GM21786 (cell line): ENCODE measurements at regions not wholly inside any gene's neighbourhood (a gene's known extent, or its start where the extent isn't known, plus 50 kb on each side); places are given as distances from the start of the nearest gene placed in this dataset.
"Not testable (repeated sequence)": the region's sequence is repeated elsewhere in the genome, so short reads cannot be mapped to it uniquely, and the experiment has no call there.

Experiments used
- ATAC-seq: cut with Tn5 transposase; IDR thresholded peaks from one replicate; pipeline ENCODE4 v1.9.1; 2021; ENCODE audit not compliant: unreplicated experiment

GRCh38 chr2:59761966-59762365 lies 791.5 kb downstream of the BCL11A start:
- ATAC-seq: no peak

GRCh38 chr2:59756150-59756549 lies 797.3 kb downstream of the BCL11A start:
- ATAC-seq: no peak

GRCh38 chr2:59754011-59754735 lies 799.3 kb downstream of the BCL11A start:
- no peak for ATAC-seq

DNA sequence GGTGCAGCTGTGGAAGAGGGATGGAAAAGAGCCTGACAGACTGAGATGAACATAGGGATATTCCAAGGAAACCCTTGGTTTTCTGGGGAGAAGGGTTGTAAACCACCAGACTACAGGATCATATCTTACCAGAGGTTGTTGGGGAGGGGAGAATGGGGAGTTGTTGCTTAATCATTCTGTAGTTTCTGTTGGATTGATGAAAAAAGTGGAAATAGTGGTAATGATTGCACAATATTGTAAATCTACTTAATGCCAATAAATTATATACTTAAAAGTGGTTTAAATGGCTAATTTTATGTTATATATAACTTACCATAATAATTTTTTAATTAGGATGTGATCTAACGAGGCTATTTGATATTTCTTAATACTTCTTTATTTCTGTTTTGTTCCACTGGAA lies 800.9 kb downstream of the BCL11A start:
- no peak for ATAC-seq

- ATAC-seq: no peak
These were observed 801.4 kb downstream of the BCL11A start for GRCh38 chr2:59752071-59752470.

GRCh38 chr2:59751214-59751613 lies 802.2 kb downstream of the BCL11A start:
- ATAC-seq: not testable (repeated sequence)

DNA sequence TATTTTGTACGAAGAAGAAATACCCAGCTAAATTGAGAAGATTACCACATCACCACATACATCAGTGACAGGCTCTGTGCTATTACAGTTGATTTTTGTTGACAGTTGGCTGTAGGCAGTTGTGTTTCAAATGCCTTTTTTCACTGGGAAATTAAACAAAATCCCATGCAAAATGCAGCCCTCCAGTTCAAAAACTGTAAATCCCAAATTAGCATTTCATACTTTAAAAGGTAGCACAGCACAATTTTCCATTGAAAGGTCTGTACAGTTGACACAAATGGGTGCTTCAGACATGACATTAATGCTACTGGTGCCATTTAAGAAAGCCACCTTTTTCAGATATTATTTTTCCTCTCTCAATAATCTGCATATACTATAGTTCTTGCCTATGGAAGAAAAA lies 807.2 kb downstream of the BCL11A start:
- no peak for ATAC-seq

DNA sequence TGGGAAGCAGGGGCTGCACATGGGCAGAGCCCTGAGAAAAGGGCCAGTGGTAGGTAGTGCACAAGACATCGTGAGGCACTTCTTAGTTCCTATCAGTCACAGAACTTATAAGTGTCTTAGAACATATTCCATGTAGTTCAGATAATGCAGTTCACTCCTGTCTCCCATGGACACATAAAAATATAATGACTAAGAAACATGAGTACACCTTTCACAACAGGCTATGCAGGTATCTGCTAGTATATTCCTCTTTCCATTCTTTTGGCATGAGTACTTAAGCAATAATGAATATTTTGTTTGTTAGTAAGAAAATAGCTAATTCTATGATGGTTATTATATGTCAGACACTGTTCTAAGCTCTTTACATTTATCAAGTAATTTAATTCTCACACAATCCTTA lies 808.4 kb downstream of the BCL11A start:
- no peak for ATAC-seq

DNA sequence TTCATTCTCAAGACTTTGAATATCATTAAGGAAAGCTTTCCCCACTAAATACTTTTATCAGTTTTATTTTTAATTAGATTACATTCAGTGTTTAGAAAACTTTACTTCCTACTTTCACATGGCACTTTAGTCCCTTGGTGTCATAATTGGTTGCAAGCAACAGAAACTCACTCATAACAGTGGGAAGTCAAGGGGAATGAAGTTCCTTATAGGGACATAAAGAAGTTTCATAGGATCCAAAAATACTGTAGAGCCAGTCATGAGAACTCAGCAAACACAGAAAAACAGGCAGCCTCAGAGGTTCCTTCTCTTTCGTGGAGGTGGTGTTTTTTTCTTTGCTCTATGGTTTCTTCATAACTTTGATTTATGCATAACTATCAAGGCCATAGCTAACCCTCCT lies 809.0 kb downstream of the BCL11A start:
- ATAC-seq: no peak

DNA sequence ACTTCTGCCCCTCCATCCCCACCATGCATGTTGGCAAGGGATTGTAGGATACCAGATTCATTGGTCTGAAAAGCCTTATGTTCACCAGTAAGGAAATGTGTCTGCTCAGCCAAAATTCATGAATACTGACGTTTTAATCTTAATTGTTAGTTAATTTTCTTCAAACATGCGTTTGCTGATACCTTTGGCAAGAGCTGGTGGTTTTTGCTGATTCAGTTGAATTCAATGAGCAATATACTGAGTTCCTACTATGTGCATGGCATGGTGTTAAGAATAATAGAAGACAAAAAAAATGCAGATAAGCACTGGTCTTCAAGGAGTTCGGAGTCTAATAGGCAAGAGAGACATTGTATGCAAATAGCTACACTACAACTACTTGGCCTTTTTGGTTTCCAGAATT lies 811.6 kb downstream of the BCL11A start:
- ATAC-seq: no peak

DNA sequence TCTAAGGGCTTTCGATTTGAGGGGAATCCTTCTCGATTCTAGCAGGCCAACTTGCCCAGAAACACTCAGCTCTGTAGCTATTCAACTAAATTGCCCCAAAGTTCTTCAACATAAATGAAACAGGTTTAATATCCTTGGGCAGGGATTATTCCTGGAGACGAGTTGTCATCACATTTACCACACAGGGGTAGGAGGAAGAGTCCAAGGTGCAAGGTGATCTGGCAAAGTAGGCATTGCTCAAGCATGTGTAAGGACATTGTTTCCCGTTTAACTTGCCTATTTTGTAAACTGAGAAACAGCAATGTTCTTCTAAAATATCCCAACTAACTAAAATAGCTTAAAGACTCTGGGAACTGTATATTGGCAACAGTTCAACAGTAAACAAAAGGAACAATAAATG lies 814.3 kb downstream of the BCL11A start:
- ATAC-seq: no peak

DNA sequence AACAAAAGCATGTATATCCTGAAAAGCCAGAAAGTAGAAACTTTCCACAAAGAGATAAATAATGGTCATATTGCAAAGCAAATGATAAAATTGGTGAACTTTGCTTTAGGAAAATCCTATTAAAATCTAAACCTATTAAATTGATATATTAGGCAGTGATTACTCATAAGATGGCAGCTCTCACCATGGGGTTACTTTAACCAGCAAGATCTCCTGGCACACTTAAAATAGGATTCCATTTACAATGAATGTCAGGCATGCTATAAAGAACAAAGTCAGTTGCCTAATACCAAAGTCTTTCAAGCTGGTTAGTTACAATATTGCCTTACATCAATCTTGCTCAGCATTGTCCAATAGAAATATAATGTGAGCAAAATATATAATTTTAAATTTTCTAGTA lies 816.2 kb downstream of the BCL11A start:
- no peak for ATAC-seq

- ATAC-seq: no peak
These were observed 818.7 kb downstream of the BCL11A start for GRCh38 chr2:59734743-59735142.

GRCh38 chr2:59733970-59734369 lies 819.5 kb downstream of the BCL11A start:
- no peak for ATAC-seq

DNA sequence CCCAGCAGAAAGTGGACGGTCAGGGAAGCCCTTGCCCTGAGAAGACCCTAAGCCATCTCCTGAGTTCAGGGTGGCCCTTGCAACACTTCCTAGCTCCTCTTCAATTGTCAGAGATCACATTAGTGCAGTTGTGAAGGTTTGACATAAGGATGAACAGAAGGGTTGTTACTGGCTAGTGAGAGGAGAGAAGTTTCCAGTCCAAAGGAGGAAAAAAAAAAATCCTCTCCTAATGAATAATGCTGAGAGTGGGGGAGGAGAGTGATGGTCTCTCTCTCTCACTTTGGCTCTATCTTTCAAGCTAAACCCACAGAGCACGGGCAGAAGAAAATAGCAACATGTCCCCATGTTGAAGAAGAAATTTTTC lies 819.9 kb downstream of the BCL11A start:
- no peak for ATAC-seq

DNA sequence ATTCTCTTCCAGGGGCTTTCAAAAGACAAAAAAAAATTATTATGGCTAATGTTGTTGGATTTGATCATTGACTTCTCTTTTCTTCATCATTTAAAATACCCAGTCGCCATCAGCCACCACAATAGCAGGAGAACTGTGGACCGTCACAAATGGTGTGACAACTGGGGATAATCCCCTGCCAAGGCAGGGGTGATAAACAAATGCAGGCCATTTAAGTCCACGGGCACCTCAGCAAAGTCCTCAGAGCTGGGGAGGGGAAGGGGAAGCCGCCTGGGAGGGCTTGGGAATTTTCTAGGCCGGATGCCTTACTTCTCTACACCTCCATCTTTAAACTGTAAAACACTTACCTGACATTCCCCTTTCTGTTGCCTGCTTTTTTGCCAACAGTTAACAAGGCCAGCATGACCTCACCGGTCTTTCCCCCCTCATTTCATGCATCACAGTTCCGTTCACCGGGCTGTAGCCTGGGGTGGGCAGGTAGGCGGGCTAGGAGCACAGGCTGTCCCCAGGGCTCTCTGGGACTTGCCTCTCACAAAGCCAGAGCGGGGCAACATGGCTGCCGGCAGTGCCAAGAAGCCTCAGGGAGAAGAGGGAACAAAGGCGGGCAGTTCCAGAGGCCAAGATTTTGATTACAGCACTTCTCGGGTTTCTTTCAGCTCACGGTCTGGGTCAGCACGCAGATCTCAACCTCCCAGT lies 820.4 kb downstream of the BCL11A start:
- no peak for ATAC-seq

- no peak for ATAC-seq
These were observed 826.3 kb downstream of the BCL11A start for GRCh38 chr2:59727121-59727590.

- ATAC-seq: peak; percentile 68
These were observed 827.0 kb downstream of the BCL11A start for GRCh38 chr2:59726228-59727120.

DNA sequence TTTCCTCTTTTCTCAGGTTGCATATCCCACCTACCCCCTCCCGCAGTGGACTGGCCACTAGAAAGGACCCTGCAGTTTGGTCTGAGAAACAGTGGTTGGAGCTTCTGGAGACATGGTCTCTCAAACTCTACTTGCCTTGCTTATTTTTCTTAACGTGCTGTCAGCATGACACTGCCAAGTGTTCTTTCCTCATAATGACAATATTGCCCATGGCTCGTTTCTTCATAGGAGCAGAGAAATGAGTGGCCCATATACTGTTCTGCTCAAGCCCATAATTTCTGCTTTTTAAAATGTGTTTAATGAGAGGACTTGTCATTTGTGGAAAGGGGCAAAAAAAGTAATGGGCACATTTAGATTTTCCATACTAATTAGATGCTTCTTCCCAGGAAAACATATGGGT lies 828.7 kb downstream of the BCL11A start:
- no peak for ATAC-seq

- ATAC-seq: no peak
These were observed 833.1 kb downstream of the BCL11A start for GRCh38 chr2:59720296-59720866.

DNA sequence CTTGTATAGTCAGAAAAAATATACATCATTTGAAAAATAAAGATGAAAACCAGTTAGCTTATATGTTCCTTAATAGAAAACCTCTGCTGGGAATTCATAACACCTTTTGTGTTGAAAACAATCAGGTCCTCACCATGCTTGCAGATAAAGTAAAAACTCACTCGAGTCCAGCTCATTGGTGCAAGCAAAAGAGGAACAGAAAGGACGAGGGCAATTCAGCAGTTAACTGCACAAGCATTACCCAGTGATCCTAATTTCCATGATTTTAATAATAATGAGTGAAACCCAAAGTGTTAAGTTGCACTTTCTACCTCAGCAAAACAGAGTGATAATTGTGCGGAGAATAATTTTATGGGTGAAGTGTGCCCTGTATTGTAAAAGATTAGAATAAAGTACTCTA lies 839.9 kb downstream of the BCL11A start:
- ATAC-seq: peak; percentile 74
